Hepatocyte (in vitro differentiated cells): ENCODE measurements at regions not wholly inside any gene's neighbourhood (a gene's known extent, or its start where the extent isn't known, plus 50 kb on each side); places are given as distances from the start of the nearest gene placed in this dataset.
A peak's percentile ranks its signal among the peaks of the same experiment; 100 is the strongest.

Source experiments
- DNase-seq: peaks from one replicate; pipeline ENCODE4 v3.0.0-alpha.2; 2016; ENCODE audit warnings: low spot score
- H2AFZ ChIP-seq: fragments of 200-600 bp; sonication (generic); 2 replicates; pipeline ENCODE4 v1.6.0; 2016; ENCODE audit warnings: antibody characterized with exemption, mild to moderate bottlenecking
- H3K27ac ChIP-seq: fragments of 200-600 bp; sonication (generic); 2 replicates; pipeline ENCODE4 v1.5.1; 2016; ENCODE audit warnings: mild to moderate bottlenecking
- H3K27me3 ChIP-seq: fragments of 200-600 bp; sonication (generic); 2 replicates; pipeline ENCODE4 v1.6.1; 2016
- H3K36me3 ChIP-seq: fragments of 200-600 bp; sonication (generic); replicated peaks from 2 replicates; pipeline ENCODE4 v1.5.1; 2016; ENCODE audit warnings: low read depth; ENCODE audit not compliant: insufficient read depth
- H3K4me1 ChIP-seq: fragments of 200-600 bp; sonication (generic); 2 replicates; pipeline ENCODE4 v1.5.1; 2016; ENCODE audit warnings: mild to moderate bottlenecking, moderate library complexity; ENCODE audit not compliant: insufficient read depth
- H3K4me2 ChIP-seq: fragments of 200-600 bp; sonication (generic); 2 replicates; pipeline ENCODE4 v1.6.0; 2016
- H3K4me3 ChIP-seq: fragments of 200-600 bp; sonication (generic); 2 replicates; pipeline ENCODE4 v1.5.1; 2016; ENCODE audit warnings: mild to moderate bottlenecking
- H3K79me2 ChIP-seq: fragments of 200-600 bp; sonication (generic); 2 replicates; pipeline ENCODE4 v1.6.0; 2017; ENCODE audit warnings: mild to moderate bottlenecking
- H3K9me2 ChIP-seq: fragments of 200-600 bp; sonication (generic); replicated peaks from 2 replicates; pipeline ENCODE4 v1.6.0; 2017; ENCODE audit warnings: mild to moderate bottlenecking; ENCODE audit not compliant: insufficient read depth
- H3K9me3 ChIP-seq: fragments of 200-600 bp; sonication (generic); 2 replicates; pipeline ENCODE4 v1.5.1; 2016; ENCODE audit warnings: low read depth, mild to moderate bottlenecking
- H4K20me1 ChIP-seq: fragments of 200-600 bp; sonication (generic); 2 replicates; pipeline ENCODE4 v1.6.0; 2016; ENCODE audit warnings: mild to moderate bottlenecking; ENCODE audit not compliant: insufficient read depth, poor library complexity, severe bottlenecking
- EZH2 ChIP-seq: fragments of 200-600 bp; sonication (generic); IDR thresholded peaks from 2 replicates; pipeline ENCODE4 v1.6.1; 2016; ENCODE audit warnings: antibody characterized with exemption, mild to moderate bottlenecking, borderline replicate concordance
- EZH2phosphoT487 ChIP-seq: fragments of 200-600 bp; sonication (generic); IDR thresholded peaks from one replicate; pipeline ENCODE4 v1.6.1; 2018; ENCODE audit warnings: antibody characterized with exemption, mild to moderate bottlenecking, low read depth, moderate library complexity; ENCODE audit not compliant: unreplicated experiment, severe bottlenecking
- WGBS: methylation state at CpG from one replicate; pipeline ENCODE4 v1.1.6; 2016; ENCODE audit warnings: low lambda C conversion rate; ENCODE audit errors: missing lambda C conversion rate; 5-methylcytosine and 5-hydroxymethylcytosine counted together
- TF ChIP-seq, protein P1 (sequence below): fragments of 200-600 bp; sonication (generic); IDR thresholded peaks from 2 replicates; pipeline ENCODE4 v1.5.1; 2016; ENCODE audit warnings: antibody characterized with exemption, mild to moderate bottlenecking; ENCODE audit not compliant: poor library complexity

DNA sequence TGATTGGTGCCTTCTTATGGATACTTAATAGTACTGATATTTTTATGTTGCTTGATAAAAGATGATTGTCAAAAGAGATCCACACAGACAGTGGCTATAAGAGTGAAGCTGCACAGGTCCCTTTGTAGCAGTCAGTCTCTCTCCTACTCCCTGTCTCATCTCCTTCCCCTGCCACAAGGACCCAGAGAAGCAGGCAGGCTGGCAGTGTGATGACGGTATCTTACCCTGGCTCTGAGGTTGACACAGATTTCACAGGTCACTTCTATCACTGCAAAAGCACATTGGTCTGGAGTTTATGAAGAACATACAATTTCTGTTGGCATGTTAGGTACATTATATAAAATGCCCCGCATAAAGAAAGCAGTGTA is 64.4 kb upstream of the AHR start:
- Histone ChIP-seq H2AFZ (peak overlapping the region; percentile 22), H3K36me3 (no peaks in the 10 kb centered on the region), H3K9me3 (no peaks in the 10 kb centered on the region), H3K27ac (peak overlapping the region; percentile 84), H3K9me2 (no peaks in the 10 kb centered on the region), H3K4me1 (peaks cover 18% of the 10 kb centered on the region), H4K20me1 (no peaks in the 10 kb centered on the region), H3K4me3 (no peak overlapping the region), H3K79me2 (no peaks in the 10 kb centered on the region), H3K27me3 (no peaks in the 10 kb centered on the region), H3K4me2 (peak overlapping the region; percentile 54)
- 82% methylated on average over 2 of the region's 2 CpGs for WGBS
- no peak for DNase-seq
- TF ChIP-seq EZH2 (no peak), EZH2phosphoT487 (no peak)
- TF ChIP-seq, protein P1, sequence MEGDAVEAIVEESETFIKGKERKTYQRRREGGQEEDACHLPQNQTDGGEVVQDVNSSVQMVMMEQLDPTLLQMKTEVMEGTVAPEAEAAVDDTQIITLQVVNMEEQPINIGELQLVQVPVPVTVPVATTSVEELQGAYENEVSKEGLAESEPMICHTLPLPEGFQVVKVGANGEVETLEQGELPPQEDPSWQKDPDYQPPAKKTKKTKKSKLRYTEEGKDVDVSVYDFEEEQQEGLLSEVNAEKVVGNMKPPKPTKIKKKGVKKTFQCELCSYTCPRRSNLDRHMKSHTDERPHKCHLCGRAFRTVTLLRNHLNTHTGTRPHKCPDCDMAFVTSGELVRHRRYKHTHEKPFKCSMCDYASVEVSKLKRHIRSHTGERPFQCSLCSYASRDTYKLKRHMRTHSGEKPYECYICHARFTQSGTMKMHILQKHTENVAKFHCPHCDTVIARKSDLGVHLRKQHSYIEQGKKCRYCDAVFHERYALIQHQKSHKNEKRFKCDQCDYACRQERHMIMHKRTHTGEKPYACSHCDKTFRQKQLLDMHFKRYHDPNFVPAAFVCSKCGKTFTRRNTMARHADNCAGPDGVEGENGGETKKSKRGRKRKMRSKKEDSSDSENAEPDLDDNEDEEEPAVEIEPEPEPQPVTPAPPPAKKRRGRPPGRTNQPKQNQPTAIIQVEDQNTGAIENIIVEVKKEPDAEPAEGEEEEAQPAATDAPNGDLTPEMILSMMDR = no peak

DNA sequence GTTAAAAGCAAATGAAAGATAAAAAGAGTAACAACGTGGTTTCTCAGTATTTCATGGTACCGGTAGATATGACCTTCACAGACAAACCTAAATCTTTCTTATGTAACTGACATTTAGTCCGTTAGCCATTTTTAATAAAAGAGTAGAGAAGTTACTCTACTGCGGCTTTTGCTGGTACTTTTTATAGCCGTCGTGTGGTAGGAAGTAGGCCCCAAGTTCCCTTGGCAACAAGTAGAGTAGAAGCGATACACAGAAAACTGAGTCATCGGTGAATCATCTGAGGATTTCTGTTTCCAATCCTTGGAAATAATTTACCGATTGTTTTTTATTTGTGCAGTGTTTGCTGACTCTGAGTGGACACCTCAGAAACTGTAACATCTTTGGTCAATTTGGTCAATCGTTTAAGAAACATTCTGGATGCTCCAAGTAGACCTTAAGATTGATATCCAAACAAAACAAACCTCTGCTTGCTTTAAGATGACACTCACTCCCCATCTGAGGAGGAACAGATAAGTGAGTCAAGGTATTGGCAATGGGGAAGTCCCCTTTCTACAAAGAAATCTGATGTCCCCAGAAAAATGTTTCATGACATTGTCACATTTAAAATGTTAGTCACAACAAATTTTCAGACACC is 63.9 kb upstream of the AHR start:
- TF ChIP-seq EZH2phosphoT487 (no peak), EZH2 (no peak)
- TF ChIP-seq, protein P1 = no peak
- 52% methylated on average over 10 of the region's 10 CpGs for WGBS
- no peak overlapping the region for H3K4me3 ChIP-seq

DNA sequence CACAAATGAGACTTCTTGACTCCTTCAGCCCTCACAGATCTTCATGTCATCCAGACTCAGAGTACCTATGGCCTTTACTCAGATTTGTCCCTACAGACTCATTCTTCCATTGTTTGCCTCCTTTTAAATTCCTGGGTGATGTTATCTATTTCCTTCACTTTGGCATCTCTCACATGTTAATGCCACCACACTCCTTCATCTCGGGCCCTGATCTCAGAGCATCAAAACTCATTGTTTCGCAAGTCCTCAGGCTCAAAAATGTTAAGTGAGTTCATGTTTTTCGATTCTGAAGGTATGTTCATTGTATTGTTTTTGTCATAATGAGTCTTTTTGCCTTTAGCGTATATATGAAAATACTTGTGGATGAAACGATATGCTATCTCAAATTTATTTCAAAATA is 62.3 kb upstream of the AHR start:
- Histone ChIP-seq H4K20me1 (no peaks in the 10 kb centered on the region), H3K4me1 (peaks cover 18% of the 10 kb centered on the region), H3K36me3 (no peaks in the 10 kb centered on the region), H3K27me3 (no peaks in the 10 kb centered on the region), H3K4me2 (no peak overlapping the region), H3K9me2 (no peaks in the 10 kb centered on the region), H3K9me3 (no peaks in the 10 kb centered on the region), H3K79me2 (no peaks in the 10 kb centered on the region), H3K27ac (no peak overlapping the region), H2AFZ (no peak overlapping the region), H3K4me3 (no peak overlapping the region)
- TF ChIP-seq, protein P1 = no peak
- TF ChIP-seq EZH2phosphoT487 = no peak
- TF ChIP-seq EZH2 = no peak
- no peak for DNase-seq
- 86% methylated on average over 5 of the region's 5 CpGs for WGBS

More for the DNA sequence above, 63.9 kb upstream of the AHR start:
- Histone ChIP-seq H3K79me2 (no peaks in the 10 kb centered on the region), H3K9me2 (no peaks in the 10 kb centered on the region), H3K9me3 (no peaks in the 10 kb centered on the region), H4K20me1 (no peaks in the 10 kb centered on the region), H3K27me3 (no peaks in the 10 kb centered on the region), H3K36me3 (no peaks in the 10 kb centered on the region), H3K4me1 (peaks cover 18% of the 10 kb centered on the region), H2AFZ (peak overlapping the region; percentile 23), H3K27ac (peak overlapping the region; percentile 84), H3K4me2 (peak overlapping the region; percentile 54)
- DNase-seq = peak; percentile 85

DNA sequence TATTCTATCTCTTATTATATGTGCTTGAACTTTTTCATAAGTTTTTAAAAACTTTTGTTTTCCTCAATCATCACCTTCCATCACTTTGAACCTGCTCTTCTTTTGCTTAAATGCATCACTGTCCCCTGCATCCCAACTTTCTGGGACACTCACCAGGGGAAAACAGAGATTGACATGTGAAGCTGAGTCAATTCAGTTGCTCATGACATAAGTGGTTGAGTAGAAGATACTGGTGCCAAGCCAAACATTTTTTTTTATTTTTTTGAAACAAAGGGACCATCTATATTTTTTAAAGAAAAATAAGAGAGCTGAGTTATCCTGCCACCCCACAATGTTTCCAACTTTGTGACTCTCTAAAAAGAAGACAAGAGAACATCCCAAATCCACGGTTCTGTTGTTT is 61.8 kb upstream of the AHR start:
- 100% methylated on average over 1 of the region's 1 CpG for WGBS

More for the DNA sequence above, 61.8 kb upstream of the AHR start:
- Histone ChIP-seq H3K36me3 (no peaks in the 10 kb centered on the region), H3K27ac (no peak overlapping the region), H4K20me1 (no peaks in the 10 kb centered on the region), H3K27me3 (no peaks in the 10 kb centered on the region), H3K4me2 (no peak overlapping the region), H3K9me3 (no peaks in the 10 kb centered on the region), H2AFZ (no peak overlapping the region), H3K79me2 (no peaks in the 10 kb centered on the region), H3K4me3 (no peak overlapping the region), H3K4me1 (peaks cover 18% of the 10 kb centered on the region), H3K9me2 (no peaks in the 10 kb centered on the region)
- no peak for DNase-seq
- TF ChIP-seq EZH2phosphoT487 = no peak
- TF ChIP-seq, protein P1 = no peak
- TF ChIP-seq EZH2 = no peak
